Kidney (tissue), 13 donors: ENCODE measurements at regions not wholly inside any gene's neighbourhood (a gene's known extent, or its start where the extent isn't known, plus 50 kb on each side); places are given as distances from the start of the nearest gene placed in this dataset.

ENCODE experiments used
- DNase-seq, 5 donors: peaks; one replicate each; pipeline ENCODE4 v3.0.0-alpha.2; 2013 to 2020
- FAIRE-seq: peaks from 2 replicates; lab custom pipeline; 2012; peaks lifted over from hg19 to GRCh38; lab: Jason Lieb, UNC
- H3K27ac ChIP-seq, 2 donors: one replicate each; pipeline ENCODE4 v1.7.0; 2013; ENCODE audit warnings: low read depth in 2 of 2, low read length in 2 of 2, inconsistent platforms in 1 of 2
- H3K27me3 ChIP-seq: one replicate; pipeline ENCODE4 v1.7.1; 2013; ENCODE audit warnings: low read length, inconsistent platforms; ENCODE audit not compliant: control insufficient read depth, insufficient read depth
- H3K36me3 ChIP-seq, 3 donors: one replicate each; pipeline versions ENCODE4 v1.7.0 to v1.7.1; 2013; ENCODE audit warnings: low read length in 3 of 3, control low read depth in 1 of 3, inconsistent platforms in 1 of 3; ENCODE audit not compliant: insufficient read depth in 3 of 3, control insufficient read depth in 2 of 3
- H3K4me1 ChIP-seq, 3 donors: one replicate each; pipeline versions ENCODE4 v1.7.0 to v1.7.1; 2013; ENCODE audit warnings: low read length in 3 of 3, inconsistent platforms in 1 of 3, low read depth in 1 of 3; ENCODE audit not compliant: control insufficient read depth in 2 of 3, insufficient read depth in 2 of 3
- H3K4me3 ChIP-seq, 3 donors: one replicate each; pipeline versions ENCODE4 v1.7.0 to v1.8.1; 2013; ENCODE audit warnings: low read length in 3 of 3, control low read depth in 1 of 3, inconsistent platforms in 1 of 3
- H3K9ac ChIP-seq, 3 donors: one replicate each; pipeline versions ENCODE4 v1.7.0 to v1.7.1; 2013; ENCODE audit warnings: low read length in 3 of 3, control low read depth in 1 of 3, inconsistent platforms in 1 of 3
- H3K9me3 ChIP-seq, 3 donors: one replicate each; pipeline versions ENCODE4 v1.7.0 to v1.7.1; 2013; ENCODE audit warnings: low read length in 3 of 3, control low read depth in 1 of 3, inconsistent platforms in 1 of 3; ENCODE audit not compliant: control insufficient read depth in 2 of 3, insufficient read depth in 1 of 3
- intact Hi-C: fragments of 100-400 bp; cut with DNase I; formaldehyde crosslinking; loops from one replicate; pipeline ENCODE4 v1.11.1; 2022
- TF ChIP-seq, protein P1 (sequence below): IDR thresholded peaks from 3 replicates; pipeline ENCODE4 v1.5.1; 2012; ENCODE audit warnings: mild to moderate bottlenecking, moderate library complexity, borderline replicate concordance; ENCODE audit not compliant: insufficient read depth; ENCODE audit errors: extremely low read depth
- donor health status: control.
- donor health status: control.
- donor health status: control.
- donor health status: control.
- donor health status: control.
- donor health status: DM: yes; HTN: yes; CAD: no.
- donor health status: Normal renal cell carcinoma (clear cell type).

DNA sequence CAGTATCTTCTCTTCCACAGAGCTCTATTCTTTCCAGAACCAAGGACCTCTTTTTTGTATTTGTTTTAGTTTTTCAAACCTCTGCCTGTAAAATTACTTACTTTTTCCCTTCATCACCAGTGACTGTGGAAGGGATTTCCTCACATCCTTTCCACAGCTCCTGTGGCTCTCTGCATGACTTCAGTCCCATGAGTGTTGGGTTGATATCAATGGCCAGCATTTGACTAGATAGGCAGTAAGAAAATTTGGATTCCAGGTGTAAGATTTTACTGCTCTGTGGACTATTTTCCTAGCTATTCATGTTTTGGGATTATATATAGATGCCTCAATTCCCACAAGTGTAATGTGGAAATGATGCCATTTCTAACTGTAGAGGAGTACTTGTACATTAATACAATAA is 171.5 kb upstream of the PTBP2 start:
- Histone ChIP-seq H3K36me3 (no peaks in the 10 kb centered on the region), H3K9me3 (no peaks in the 10 kb centered on the region), H3K4me1 (no peaks in the 10 kb centered on the region), H3K27me3 (no peaks in the 10 kb centered on the region), H3K27ac (no peak overlapping the region), H3K9ac (no peak overlapping the region), H3K4me3 (no peak overlapping the region)
- TF ChIP-seq, protein P1, sequence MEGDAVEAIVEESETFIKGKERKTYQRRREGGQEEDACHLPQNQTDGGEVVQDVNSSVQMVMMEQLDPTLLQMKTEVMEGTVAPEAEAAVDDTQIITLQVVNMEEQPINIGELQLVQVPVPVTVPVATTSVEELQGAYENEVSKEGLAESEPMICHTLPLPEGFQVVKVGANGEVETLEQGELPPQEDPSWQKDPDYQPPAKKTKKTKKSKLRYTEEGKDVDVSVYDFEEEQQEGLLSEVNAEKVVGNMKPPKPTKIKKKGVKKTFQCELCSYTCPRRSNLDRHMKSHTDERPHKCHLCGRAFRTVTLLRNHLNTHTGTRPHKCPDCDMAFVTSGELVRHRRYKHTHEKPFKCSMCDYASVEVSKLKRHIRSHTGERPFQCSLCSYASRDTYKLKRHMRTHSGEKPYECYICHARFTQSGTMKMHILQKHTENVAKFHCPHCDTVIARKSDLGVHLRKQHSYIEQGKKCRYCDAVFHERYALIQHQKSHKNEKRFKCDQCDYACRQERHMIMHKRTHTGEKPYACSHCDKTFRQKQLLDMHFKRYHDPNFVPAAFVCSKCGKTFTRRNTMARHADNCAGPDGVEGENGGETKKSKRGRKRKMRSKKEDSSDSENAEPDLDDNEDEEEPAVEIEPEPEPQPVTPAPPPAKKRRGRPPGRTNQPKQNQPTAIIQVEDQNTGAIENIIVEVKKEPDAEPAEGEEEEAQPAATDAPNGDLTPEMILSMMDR = no peak
- intact Hi-C loops = no loop called here
- DNase-seq = no peak
- no peak for FAIRE-seq

DNA sequence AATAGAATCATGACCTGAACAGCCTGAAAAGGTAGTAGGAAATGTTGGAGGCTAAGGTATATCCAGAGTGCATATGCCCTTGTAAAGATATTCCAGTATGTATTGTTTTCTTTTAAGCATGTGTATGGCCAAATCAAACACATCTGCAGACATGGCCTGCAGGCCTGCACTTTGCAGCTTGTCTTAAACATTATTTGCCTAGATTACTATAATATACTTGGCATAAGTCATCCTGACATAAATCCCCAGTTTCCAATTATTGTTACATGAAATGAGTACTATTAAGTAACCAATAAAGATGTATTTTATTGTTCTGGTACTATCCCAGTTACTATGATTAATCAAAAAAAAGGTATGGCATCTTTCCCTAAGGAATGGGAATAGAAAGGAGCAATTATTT is 169.1 kb upstream of the PTBP2 start:
- DNase-seq (no peak), FAIRE-seq (no peak)
- intact Hi-C loops = no loop called here
- Histone ChIP-seq H3K4me1 (no peaks in the 10 kb centered on the region), H3K4me3 (no peak overlapping the region), H3K36me3 (no peaks in the 10 kb centered on the region), H3K27me3 (no peaks in the 10 kb centered on the region), H3K9ac (no peak overlapping the region), H3K27ac (no peak overlapping the region), H3K9me3 (no peaks in the 10 kb centered on the region)
- TF ChIP-seq, protein P1 = no peak

DNA sequence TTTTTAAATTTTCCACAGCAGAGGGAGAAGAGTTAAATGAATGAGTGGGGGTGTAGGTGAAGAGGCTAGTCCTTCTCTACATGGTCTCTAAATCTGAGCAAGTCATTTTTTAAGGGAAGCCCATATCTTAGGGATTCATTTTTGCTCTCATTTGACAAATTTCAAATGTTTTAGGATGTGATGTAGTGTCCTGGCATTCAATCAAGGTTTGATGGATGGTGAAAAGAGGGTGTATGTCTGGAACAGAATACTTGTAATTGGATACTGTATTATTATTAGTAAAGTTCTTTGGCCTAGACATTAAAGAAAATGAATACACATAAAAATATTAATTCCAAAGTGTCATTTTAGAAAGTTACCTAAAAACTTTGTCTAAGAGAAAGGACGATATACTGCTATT is 167.8 kb upstream of the PTBP2 start:
- no peak for DNase-seq
- H3K27me3 ChIP-seq = no peaks in the 10 kb centered on the region
- no peaks in the 10 kb centered on the region for H3K36me3 ChIP-seq
- H3K9me3 ChIP-seq = no peaks in the 10 kb centered on the region
- H3K9ac ChIP-seq = no peak overlapping the region
- no peak overlapping the region for H3K4me3 ChIP-seq
- H3K27ac ChIP-seq = no peak overlapping the region
- FAIRE-seq = no peak
- TF ChIP-seq, protein P1 = no peak
- no peaks in the 10 kb centered on the region for H3K4me1 ChIP-seq
- intact Hi-C loops = no loop called here

DNA sequence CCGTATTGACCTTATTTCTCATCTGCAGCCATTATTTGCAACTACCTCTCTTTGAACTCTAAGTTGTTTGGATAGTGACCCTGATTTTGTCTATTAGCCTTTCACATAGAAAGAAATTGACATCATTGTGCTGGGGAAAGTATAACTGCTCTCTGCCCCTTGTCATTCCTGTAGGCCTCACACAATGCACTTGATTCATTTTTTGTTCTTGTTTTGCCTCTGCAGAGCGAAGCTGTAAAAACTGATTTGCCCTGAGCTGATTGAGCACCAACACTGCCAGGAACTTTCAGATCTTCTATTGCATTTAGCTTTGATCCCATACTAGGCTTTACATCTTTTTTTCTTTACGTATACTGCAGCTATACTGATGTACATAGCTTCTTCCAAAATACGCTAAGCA is 167.2 kb upstream of the PTBP2 start:
- Histone ChIP-seq H3K9ac (no peak overlapping the region), H3K27me3 (no peaks in the 10 kb centered on the region), H3K9me3 (no peaks in the 10 kb centered on the region), H3K27ac (no peak overlapping the region), H3K36me3 (no peaks in the 10 kb centered on the region), H3K4me3 (no peak overlapping the region), H3K4me1 (no peaks in the 10 kb centered on the region)
- TF ChIP-seq, protein P1 = no peak
- FAIRE-seq (no peak), DNase-seq (no peak)
- intact Hi-C loops = no loop called here
